ENCODE measurements at regions not wholly inside any gene's neighbourhood (a gene's known extent, or its start where the extent isn't known, plus 50 kb on each side); places are given as distances from the start of the nearest gene placed in this dataset.

- DNase-seq (ENCODE audit: low read depth in 4 of 4, low spot score in 2 of 4): peak in 1 of 4 donors; percentile 33
Observed at GRCh38 chr10:78706726-78707540, 361.8 kb upstream of the ZMIZ1 start.

GRCh38 chr10:78707745-78708144 is 361.0 kb upstream of the ZMIZ1 start:
- no peak for DNase-seq (ENCODE audit: low read depth in 4 of 4, low spot score in 2 of 4)

- no peak for DNase-seq (ENCODE audit: low read depth in 4 of 4, low spot score in 2 of 4)
Observed at GRCh38 chr10:78712147-78712546, 356.6 kb upstream of the ZMIZ1 start.

- no peak for DNase-seq (ENCODE audit: low read depth in 4 of 4, low spot score in 2 of 4)
Observed at GRCh38 chr10:78713659-78714058, 355.1 kb upstream of the ZMIZ1 start.

- DNase-seq (ENCODE audit: low read depth in 4 of 4, low spot score in 2 of 4): no peak
Observed at GRCh38 chr10:78714225-78714624, 354.5 kb upstream of the ZMIZ1 start.

GRCh38 chr10:78715435-78715834 is 353.3 kb upstream of the ZMIZ1 start:
- DNase-seq (ENCODE audit: low read depth in 4 of 4, low spot score in 2 of 4): no peak

DNA sequence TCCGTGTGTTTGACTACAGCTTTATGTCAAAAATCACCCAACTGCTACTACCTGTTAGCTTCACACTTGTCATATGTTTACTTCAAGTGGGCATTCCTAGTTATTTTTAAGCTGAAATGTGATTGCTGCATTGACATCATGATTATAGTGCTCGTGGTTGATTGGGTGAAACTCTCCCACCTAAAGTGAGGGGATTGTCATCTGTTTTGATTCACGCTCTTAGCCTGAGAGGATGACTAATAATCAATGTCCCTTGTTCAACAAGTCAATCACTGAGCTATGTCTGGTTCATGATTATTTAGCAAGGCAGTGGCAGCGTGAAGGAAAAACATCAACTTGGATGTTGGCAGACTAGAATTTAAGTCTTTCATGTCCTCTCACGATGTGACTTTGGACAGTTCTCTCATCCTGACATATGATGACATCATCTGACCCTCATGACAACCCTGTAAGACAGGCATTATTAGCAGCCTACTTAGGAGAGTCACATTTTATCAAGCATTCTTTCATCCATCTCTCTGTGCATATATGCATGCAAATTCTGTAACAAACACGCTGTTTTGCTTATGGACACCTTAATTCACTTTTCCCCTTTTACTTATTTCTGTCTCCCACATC is 352.6 kb upstream of the ZMIZ1 start:
- no peak for DNase-seq (ENCODE audit: low read depth in 4 of 4, low spot score in 2 of 4)

- DNase-seq (ENCODE audit: low read depth in 4 of 4, low spot score in 2 of 4): no peak
Observed at GRCh38 chr10:78717200-78717599, 351.6 kb upstream of the ZMIZ1 start.

DNA sequence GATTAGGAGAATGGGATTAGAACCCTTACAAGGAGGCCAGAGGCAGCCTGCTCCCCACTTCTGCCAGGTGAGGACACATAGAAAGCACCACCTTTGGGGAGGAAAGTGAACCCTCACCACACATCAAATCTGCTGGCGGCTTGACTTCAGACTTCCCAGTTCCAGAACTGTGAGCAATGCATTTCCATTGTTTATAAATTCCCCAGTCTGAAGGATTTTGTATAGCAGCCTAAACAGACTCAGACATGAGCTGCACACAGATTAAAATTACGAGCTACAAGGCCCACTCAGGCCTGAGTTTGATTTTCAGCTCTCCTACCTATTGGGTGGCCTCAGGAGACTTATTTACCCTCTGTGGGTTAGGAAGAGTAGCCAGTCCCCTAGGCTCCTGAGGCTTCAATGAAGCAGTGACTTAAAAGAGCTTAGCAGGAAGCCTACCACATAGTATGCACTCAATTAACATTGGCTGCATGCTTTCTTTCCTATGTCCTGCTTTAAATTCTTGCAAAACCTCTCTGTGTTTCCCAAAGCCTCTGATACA is 350.7 kb upstream of the ZMIZ1 start:
- no peak for DNase-seq (ENCODE audit: low read depth in 4 of 4, low spot score in 2 of 4)

DNA sequence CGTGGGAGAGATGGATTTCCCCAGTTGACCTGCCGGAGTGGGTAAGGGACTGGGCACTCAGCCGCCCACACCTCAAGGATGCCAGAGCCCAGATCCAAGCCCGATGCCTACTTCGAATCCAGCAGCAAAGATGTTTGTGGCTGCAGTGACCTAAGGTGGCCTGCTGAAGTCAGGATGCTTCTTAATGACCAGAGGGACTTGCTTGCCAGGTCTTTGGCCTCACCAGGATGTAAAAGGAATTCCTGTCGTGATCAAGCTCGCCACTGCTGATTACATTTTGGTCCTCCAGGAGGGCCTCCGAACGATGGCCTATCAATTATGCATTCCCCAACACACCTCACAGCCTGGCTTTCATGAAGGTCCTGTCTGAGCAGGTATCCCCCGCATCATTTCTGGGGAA is 349.5 kb upstream of the ZMIZ1 start:
- no peak for DNase-seq (ENCODE audit: low read depth in 4 of 4, low spot score in 2 of 4)

- DNase-seq (ENCODE audit: low read depth in 4 of 4, low spot score in 2 of 4): no peak
Observed at GRCh38 chr10:78720091-78720490, 348.7 kb upstream of the ZMIZ1 start.

DNA sequence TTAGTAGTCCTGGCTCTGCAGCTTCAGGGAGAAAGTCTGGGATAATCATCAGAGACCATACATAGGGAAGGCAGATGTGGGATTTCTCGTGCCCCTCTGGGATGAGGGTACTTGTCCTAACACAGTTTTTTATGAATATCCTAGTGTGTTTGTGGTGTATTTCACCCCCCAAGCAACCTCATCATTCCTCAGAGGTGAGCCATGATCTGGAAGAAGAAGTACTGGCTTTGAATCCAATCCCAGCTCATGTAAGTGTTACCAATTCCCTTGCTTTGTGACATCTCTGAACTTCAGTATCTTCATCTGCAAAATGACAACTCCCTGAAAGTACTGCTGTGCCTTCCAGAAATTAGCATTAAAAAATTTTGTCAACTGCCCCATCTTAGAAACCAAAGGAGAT is 347.5 kb upstream of the ZMIZ1 start:
- DNase-seq (ENCODE audit: low read depth in 4 of 4, low spot score in 2 of 4): no peak

DNA sequence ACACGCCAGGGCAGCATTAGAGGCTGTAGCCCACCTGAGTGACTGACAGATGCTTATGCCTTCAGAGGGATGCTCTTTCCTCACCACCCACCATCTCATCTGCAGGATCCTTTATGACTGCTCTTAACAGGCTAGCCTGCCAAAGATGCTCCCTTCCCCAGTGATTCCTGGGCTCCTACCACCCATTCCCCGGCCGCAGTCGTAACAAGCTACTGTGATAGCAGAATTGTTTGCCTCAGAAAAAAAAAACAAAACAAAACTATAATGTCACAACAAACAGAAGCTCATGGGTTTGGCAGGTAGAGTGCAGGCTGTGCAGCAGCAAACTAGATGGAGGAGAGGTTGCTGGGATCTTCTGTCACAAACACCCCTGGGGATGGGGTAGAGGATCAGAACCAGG is 343.9 kb upstream of the ZMIZ1 start:
- no peak for DNase-seq (ENCODE audit: low read depth in 4 of 4, low spot score in 2 of 4)

GRCh38 chr10:78726171-78726570 is 342.6 kb upstream of the ZMIZ1 start:
- DNase-seq (ENCODE audit: low read depth in 4 of 4, low spot score in 2 of 4): no peak

DNA sequence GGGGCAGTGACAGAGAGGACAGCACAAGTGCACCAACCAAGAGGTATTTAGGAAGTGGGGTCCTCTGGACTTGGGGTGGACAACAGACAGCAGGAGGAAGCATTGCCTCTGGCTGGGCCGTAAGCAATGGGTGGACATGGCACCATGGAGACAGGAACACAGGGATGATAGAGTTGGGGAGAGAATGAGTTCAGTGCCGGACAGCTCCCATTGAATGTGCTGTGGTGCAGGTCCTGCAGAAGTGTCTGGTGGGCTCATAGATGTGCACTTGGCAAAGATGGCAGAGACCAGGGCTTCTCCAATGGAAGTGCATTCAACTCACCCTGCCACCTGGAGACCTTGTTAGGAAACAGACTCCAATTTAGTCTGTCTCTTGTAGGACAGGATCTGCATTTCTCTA is 341.5 kb upstream of the ZMIZ1 start:
- no peak for DNase-seq (ENCODE audit: low read depth in 4 of 4, low spot score in 2 of 4)

- no peak for DNase-seq (ENCODE audit: low read depth in 4 of 4, low spot score in 2 of 4)
Observed at GRCh38 chr10:78727728-78728127, 341.0 kb upstream of the ZMIZ1 start.

- no peak for DNase-seq (ENCODE audit: low read depth in 4 of 4, low spot score in 2 of 4)
Observed at GRCh38 chr10:78728176-78728575, 340.6 kb upstream of the ZMIZ1 start.

DNA sequence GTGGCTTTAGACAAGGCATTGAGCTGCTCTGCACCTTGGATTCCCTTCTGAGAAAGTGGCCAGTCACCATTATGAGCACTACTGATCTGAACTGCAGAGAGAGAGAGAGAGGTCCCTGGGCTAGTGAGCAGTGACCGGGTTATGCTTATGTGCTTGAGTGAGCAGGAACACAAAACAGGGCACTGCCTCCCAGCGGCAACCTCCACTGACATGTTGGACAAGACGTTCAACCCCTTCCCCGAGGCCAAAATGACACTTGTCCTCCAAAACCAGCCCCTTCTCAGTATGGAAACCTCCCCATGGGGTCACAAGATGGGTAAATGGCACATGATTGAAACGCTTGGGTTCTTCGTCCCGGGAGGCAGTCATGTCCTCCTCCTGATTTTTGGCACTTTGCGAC is 339.4 kb upstream of the ZMIZ1 start:
- no peak for DNase-seq (ENCODE audit: low read depth in 4 of 4, low spot score in 2 of 4)

- DNase-seq (ENCODE audit: low read depth in 4 of 4, low spot score in 2 of 4): no peak
Observed at GRCh38 chr10:78729800-78730199, 339.0 kb upstream of the ZMIZ1 start.

DNA sequence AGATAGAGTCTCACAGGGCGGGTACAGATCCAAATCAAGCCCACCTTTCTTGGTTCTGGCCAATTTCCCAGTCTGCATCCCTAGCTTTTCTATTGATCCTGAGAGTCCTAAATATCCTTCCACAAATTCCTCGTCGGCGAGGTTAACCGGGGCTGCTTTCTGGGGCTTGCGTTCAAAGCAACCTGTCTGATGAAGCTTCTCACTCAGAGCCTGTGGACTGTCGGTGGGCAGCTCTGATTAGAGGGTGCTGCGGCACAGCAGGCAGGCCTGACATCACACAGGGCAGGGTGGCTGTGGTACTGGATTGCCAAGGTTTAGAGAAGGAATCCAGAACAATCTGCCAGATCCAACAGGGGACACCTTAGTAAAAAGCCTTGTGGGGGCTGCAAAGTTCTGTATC is 338.0 kb upstream of the ZMIZ1 start:
- DNase-seq (ENCODE audit: low read depth in 4 of 4, low spot score in 2 of 4): no peak

DNA sequence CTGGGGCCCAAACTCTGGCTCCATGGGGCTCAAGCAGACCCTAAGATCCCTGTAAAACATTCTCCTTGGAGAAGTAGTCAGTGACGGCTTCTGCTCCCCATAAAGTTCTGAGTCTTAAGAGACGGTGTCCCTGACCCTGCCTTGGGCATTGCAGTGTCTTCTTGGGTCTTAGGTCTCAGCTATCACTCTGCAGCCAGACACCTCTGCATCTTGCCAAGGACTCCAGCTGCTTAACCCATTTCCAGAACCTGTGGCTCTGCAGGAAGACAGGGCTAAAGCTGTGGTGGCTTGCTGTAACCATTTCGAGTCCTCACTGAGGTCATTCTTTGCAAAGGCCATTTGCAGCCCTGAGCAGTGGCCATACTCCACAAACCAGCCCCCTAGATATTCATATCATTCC is 337.1 kb upstream of the ZMIZ1 start:
- no peak for DNase-seq (ENCODE audit: low read depth in 4 of 4, low spot score in 2 of 4)

DNA sequence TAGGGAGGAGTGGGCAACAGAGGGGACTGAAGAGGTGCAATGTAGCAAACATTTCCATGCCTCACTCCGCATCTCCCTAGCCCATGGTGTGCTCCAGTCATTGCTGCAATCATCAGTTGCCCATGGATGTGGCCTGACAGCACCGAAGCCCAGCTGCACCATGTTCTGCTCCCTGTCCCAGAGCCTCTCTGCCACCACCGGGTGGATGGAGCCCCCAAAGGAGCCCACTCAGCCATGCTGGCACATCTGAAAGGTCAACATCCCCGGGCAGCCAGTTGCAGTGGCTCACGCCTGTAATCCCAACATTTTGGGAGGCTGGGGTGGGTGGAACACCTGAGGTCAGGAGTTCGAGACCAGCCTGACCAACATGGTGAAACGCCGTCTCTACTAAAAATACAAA is 336.4 kb upstream of the ZMIZ1 start:
- no peak for DNase-seq (ENCODE audit: low read depth in 4 of 4, low spot score in 2 of 4)
